ENCODE measurements at regions not wholly inside any gene's neighbourhood (a gene's known extent, or its start where the extent isn't known, plus 50 kb on each side); places are given as distances from the start of the nearest gene placed in this dataset.

- TF ChIP-seq POLR2A (IDR thresholded peaks at IDR 0.05) (no peak), CTCF (IDR thresholded peaks at IDR 0.05) (no peak)
Observed at GRCh38 chrX:99142745-99143144, 1267.3 kb downstream of the PCDH19 start.

All from adrenal gland (tissue), 5 donors.